ENCODE measurements at regions not wholly inside any gene's neighbourhood (a gene's known extent, or its start where the extent isn't known, plus 50 kb on each side); places are given as distances from the start of the nearest gene placed in this dataset.
"Not testable (repeated sequence)": the region's sequence is repeated elsewhere in the genome, so short reads cannot be mapped to it uniquely, and the experiment has no call there.

- Histone ChIP-seq H3K4me1 (peaks cover 34 to 60% (median 56%) of the 10 kb centered on the region in 4 donors), H3K4me3 (no peak overlapping the region), H3K9me3 (no peaks in the 10 kb centered on the region), H3K27me3 (no peaks in the 10 kb centered on the region), H3K36me3 (no peaks in the 10 kb centered on the region), H3K27ac (replicated peaks in 1 of 4) (peak overlapping the region; percentile 77 to 85 (median 80))
- no peak for DNase-seq (ENCODE audit: extremely low spot score)
- TF ChIP-seq POLR2A (IDR thresholded peaks at IDR 0.05; ENCODE audit: low read depth) (no peak), POLR2AphosphoS5 (IDR thresholded peaks at IDR 0.05) (peak; percentile 69 to 80), EP300 (IDR thresholded peaks at IDR 0.05) (no peak)
- TF ChIP-seq, protein P1, sequence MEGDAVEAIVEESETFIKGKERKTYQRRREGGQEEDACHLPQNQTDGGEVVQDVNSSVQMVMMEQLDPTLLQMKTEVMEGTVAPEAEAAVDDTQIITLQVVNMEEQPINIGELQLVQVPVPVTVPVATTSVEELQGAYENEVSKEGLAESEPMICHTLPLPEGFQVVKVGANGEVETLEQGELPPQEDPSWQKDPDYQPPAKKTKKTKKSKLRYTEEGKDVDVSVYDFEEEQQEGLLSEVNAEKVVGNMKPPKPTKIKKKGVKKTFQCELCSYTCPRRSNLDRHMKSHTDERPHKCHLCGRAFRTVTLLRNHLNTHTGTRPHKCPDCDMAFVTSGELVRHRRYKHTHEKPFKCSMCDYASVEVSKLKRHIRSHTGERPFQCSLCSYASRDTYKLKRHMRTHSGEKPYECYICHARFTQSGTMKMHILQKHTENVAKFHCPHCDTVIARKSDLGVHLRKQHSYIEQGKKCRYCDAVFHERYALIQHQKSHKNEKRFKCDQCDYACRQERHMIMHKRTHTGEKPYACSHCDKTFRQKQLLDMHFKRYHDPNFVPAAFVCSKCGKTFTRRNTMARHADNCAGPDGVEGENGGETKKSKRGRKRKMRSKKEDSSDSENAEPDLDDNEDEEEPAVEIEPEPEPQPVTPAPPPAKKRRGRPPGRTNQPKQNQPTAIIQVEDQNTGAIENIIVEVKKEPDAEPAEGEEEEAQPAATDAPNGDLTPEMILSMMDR (IDR thresholded peaks at IDR 0.05): no peak
- intact Hi-C loops (cut with DNase I): loop anchor here (10.0 kb wide), 1 partner anchor 69 kb away; no protein-coding TSS in a partner anchor
- WGBS: 37% methylated on average over 14 of the region's 14 CpGs
Measured at GRCh38 chr1:9443913-9444445, 95.3 kb upstream of the SLC25A33 start.

- Histone ChIP-seq H3K27ac (replicated peaks in 1 of 4) (peak overlapping the region; percentile 77 to 85 (median 80)), H3K36me3 (no peaks in the 10 kb centered on the region), H3K4me3 (no peak overlapping the region), H3K9me3 (no peaks in the 10 kb centered on the region), H3K27me3 (no peaks in the 10 kb centered on the region), H3K4me1 (peaks cover 39 to 60% (median 58%) of the 10 kb centered on the region in 4 donors)
- TF ChIP-seq POLR2A (IDR thresholded peaks at IDR 0.05; ENCODE audit: low read depth) (no peak), EP300 (IDR thresholded peaks at IDR 0.05) (no peak), POLR2AphosphoS5 (IDR thresholded peaks at IDR 0.05) (no peak)
- TF ChIP-seq, protein P1 (IDR thresholded peaks at IDR 0.05): no peak
- no peak for DNase-seq (ENCODE audit: extremely low spot score)
- 92% methylated on average over 12 of the region's 12 CpGs for WGBS
- intact Hi-C loops (cut with DNase I): loop anchor here (10.0 kb wide), 1 partner anchor 70 kb away; no protein-coding TSS in a partner anchor
Measured at GRCh38 chr1:9444532-9444931, 94.7 kb upstream of the SLC25A33 start.

DNA sequence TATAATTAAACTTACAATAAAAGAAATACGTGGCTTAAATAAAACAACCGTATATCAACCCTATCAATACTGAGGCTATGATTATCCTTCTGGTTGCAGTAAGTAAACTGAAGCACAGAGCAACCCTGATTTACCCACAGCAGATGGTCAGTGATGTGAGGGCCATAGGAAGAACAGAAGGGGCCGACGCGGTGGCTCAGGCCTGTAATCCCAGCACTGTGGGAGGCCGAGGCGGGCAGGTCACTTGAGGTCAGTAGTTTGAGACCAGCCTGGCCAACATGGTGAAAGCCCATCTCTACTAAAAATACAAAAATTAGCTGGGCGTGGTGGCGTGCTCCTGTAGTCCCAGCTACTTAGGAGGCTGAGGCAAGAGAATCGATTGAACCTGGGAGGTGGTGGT is 94.2 kb upstream of the SLC25A33 start:
- H3K4me1 ChIP-seq: peaks cover 42 to 65% (median 63%) of the 10 kb centered on the region in 4 donors
- H3K9me3 ChIP-seq; H3K4me3 ChIP-seq; H3K36me3 ChIP-seq; H3K27me3 ChIP-seq; DNase-seq (ENCODE audit: extremely low spot score): not testable (repeated sequence)
- H3K27ac ChIP-seq (replicated peaks in 1 of 4): peak overlapping the region in 2 of 4 donors; percentile 81 to 85
- WGBS: 96% methylated on average over 8 of the region's 10 CpGs
- intact Hi-C loops (cut with DNase I): loop anchor here (10.0 kb wide), 1 partner anchor 70 kb away; no protein-coding TSS in a partner anchor

DNA sequence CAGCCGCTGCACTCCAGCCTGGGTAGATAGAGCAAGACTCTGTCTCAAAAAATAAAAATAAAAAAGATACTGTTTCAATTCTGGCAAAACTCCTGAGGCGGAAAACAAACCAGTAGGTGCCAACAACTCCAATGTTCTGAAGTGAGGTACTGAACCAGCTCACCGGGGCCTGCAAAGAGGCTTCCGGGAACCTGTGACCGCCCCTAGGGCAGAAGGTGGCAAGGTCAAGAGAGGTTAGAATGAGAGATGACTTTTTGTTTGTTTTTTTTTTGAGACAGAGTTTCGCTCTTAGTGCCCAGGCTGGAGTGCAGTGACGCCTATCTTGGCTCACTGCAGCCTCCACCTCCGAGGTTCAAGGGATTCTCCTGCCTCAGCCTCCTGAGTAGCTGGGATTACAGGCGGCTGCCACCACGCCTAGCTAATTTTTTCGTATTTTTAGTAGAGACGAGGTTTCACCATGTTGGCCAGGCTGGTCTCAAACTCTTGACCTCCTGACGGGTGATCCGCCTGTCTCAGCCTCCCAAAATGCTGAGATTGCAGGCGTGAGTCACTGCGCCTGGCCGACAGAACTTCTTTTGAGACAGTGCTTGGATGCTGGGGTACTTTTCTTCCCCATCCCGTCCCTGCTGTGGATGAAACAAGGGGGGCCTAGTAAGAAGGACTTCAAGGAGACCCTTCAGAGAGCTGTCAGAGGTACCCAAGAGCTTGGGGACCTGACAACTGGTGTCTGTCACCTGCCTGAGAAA is 91.9 kb upstream of the SLC25A33 start:
- 92% methylated on average over 18 of the region's 18 CpGs for WGBS
- peaks cover 23 to 46% (median 44%) of the 10 kb centered on the region in 4 donors for H3K4me1 ChIP-seq
- no peak overlapping the region for H3K4me3 ChIP-seq

More for the DNA sequence above, 91.9 kb upstream of the SLC25A33 start:
- no peak for DNase-seq (ENCODE audit: extremely low spot score)
- Histone ChIP-seq H3K27ac (replicated peaks in 1 of 4) (no peak overlapping the region), H3K27me3 (no peaks in the 10 kb centered on the region), H3K36me3 (no peaks in the 10 kb centered on the region), H3K9me3 (no peaks in the 10 kb centered on the region)
- TF ChIP-seq POLR2AphosphoS5 (IDR thresholded peaks at IDR 0.05) (no peak), POLR2A (IDR thresholded peaks at IDR 0.05; ENCODE audit: low read depth) (no peak), EP300 (IDR thresholded peaks at IDR 0.05) (no peak)
- TF ChIP-seq, protein P1 (IDR thresholded peaks at IDR 0.05): no peak
- intact Hi-C loops (cut with DNase I): loop anchor here (10.0 kb wide), 1 partner anchor 73 kb away; no protein-coding TSS in a partner anchor

All from esophagus muscularis mucosa (tissue), 4 donors.